Neural progenitor cell (in vitro differentiated cells): ENCODE measurements at regions not wholly inside any gene's neighbourhood (a gene's known extent, or its start where the extent isn't known, plus 50 kb on each side); places are given as distances from the start of the nearest gene placed in this dataset.

Experiments
- DNase-seq: peaks from one replicate; pipeline ENCODE4 v3.0.0-alpha.2; 2016; ENCODE audit warnings: low spot score
- H2AFZ ChIP-seq: fragments of 200-600 bp; sonication (generic); replicated peaks from 2 replicates; pipeline ENCODE4 v1.6.1; 2016; ENCODE audit warnings: antibody characterized with exemption
- H3F3A ChIP-seq: fragments of 200-600 bp; sonication (generic); 2 replicates; pipeline ENCODE4 v1.6.1; 2016; ENCODE audit warnings: antibody characterized with exemption, low read depth
- H3K27ac ChIP-seq: fragments of 200-600 bp; sonication (generic); 2 replicates; pipeline ENCODE4 v1.5.1; 2016; ENCODE audit warnings: mild to moderate bottlenecking
- H3K27me3 ChIP-seq: fragments of 200-600 bp; sonication (generic); 2 replicates; pipeline ENCODE4 v1.6.1; 2016; ENCODE audit warnings: mild to moderate bottlenecking, moderate library complexity
- H3K36me3 ChIP-seq: fragments of 200-600 bp; sonication (generic); 2 replicates; pipeline ENCODE4 v1.5.1; 2016
- H3K4me1 ChIP-seq: fragments of 200-600 bp; sonication (generic); 2 replicates; pipeline ENCODE4 v1.6.1; 2016; ENCODE audit warnings: mixed run types
- H3K4me2 ChIP-seq: fragments of 200-600 bp; sonication (generic); 2 replicates; pipeline ENCODE4 v1.6.1; 2016
- H3K4me3 ChIP-seq: fragments of 200-600 bp; sonication (generic); 2 replicates; pipeline ENCODE4 v1.5.1; 2016
- H3K79me2 ChIP-seq: fragments of 200-600 bp; sonication (generic); 2 replicates; pipeline ENCODE4 v1.6.1; 2016; ENCODE audit warnings: low read depth
- H3K9ac ChIP-seq: fragments of 200-600 bp; sonication (generic); 2 replicates; pipeline ENCODE4 v1.6.1; 2016
- H3K9me3 ChIP-seq: fragments of 200-600 bp; sonication (generic); 2 replicates; pipeline ENCODE4 v1.5.1; 2016; ENCODE audit warnings: low read depth
- H4K20me1 ChIP-seq: fragments of 200-600 bp; sonication (generic); 2 replicates; pipeline ENCODE4 v1.6.1; 2016; ENCODE audit warnings: low read depth
- H3K27ac Mint-ChIP-seq: 3 replicates; pipeline ENCODE4 v1.8.0; 2021; ENCODE audit warnings: mixed read lengths
- H3K27me3 Mint-ChIP-seq: 2 replicates; pipeline ENCODE4 v1.8.0; 2022; ENCODE audit warnings: low read depth, mild to moderate bottlenecking, inconsistent platforms, moderate library complexity, mixed read lengths; ENCODE audit not compliant: insufficient read depth
- H3K36me3 Mint-ChIP-seq: 3 replicates; pipeline ENCODE4 v1.8.0; 2021; ENCODE audit warnings: mixed read lengths
- H3K4me1 Mint-ChIP-seq: 3 replicates; pipeline ENCODE4 v1.8.0; 2021; ENCODE audit warnings: mixed read lengths
- H3K4me3 Mint-ChIP-seq: 3 replicates; pipeline ENCODE4 v1.8.0; 2021; ENCODE audit warnings: mild to moderate bottlenecking, moderate library complexity, mixed read lengths
- H3K9me3 Mint-ChIP-seq: 3 replicates; pipeline ENCODE4 v1.8.0; 2020; ENCODE audit warnings: mixed read lengths
- EZH2 ChIP-seq: fragments of 200-600 bp; sonication (generic); IDR thresholded peaks from 2 replicates; pipeline ENCODE4 v1.6.1; 2017; ENCODE audit warnings: antibody characterized with exemption, mild to moderate bottlenecking, moderate library complexity
- EZH2phosphoT487 ChIP-seq: fragments of 200-600 bp; sonication (generic); IDR thresholded peaks from 2 replicates; pipeline ENCODE4 v1.6.1; 2017; ENCODE audit warnings: antibody characterized with exemption
- TF ChIP-seq, protein P1 (sequence below): fragments of 200-600 bp; sonication (generic); IDR thresholded peaks from 2 replicates; pipeline ENCODE4 v1.5.1; 2017; ENCODE audit warnings: antibody characterized with exemption, mild to moderate bottlenecking

DNA sequence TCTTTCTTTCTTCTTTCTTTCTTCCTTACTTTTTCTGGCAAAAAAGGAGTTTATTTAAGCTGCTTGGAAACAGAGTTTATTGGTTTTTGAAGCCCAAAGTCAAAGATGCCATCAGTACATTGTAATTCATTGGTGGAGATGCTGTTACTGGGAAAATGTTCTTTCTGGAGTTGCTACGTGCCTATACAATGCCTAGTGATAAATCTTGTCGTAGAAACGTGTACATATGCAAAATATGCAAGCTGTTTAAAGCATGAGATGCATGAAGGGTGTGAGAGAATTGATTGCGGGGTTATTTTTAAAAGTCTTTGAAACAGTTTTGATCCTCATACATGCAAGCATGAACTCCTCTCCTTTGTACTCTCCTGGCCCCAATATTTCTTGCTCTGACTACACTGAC is 1060.6 kb upstream of the NCAM2 start:
- no peak for TF ChIP-seq EZH2
- TF ChIP-seq EZH2phosphoT487: no peak
- TF ChIP-seq, protein P1, sequence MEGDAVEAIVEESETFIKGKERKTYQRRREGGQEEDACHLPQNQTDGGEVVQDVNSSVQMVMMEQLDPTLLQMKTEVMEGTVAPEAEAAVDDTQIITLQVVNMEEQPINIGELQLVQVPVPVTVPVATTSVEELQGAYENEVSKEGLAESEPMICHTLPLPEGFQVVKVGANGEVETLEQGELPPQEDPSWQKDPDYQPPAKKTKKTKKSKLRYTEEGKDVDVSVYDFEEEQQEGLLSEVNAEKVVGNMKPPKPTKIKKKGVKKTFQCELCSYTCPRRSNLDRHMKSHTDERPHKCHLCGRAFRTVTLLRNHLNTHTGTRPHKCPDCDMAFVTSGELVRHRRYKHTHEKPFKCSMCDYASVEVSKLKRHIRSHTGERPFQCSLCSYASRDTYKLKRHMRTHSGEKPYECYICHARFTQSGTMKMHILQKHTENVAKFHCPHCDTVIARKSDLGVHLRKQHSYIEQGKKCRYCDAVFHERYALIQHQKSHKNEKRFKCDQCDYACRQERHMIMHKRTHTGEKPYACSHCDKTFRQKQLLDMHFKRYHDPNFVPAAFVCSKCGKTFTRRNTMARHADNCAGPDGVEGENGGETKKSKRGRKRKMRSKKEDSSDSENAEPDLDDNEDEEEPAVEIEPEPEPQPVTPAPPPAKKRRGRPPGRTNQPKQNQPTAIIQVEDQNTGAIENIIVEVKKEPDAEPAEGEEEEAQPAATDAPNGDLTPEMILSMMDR: no peak
- Histone ChIP-seq H3F3A (no peaks in the 10 kb centered on the region), H3K79me2 (no peaks in the 10 kb centered on the region), H3K27ac (no peak overlapping the region), H3K27me3 (no peaks in the 10 kb centered on the region), H3K9ac (no peak overlapping the region), H3K4me1 (no peaks in the 10 kb centered on the region), H4K20me1 (no peaks in the 10 kb centered on the region), H3K9me3 (no peaks in the 10 kb centered on the region), H3K4me3 (no peak overlapping the region), H3K36me3 (peaks cover 3% of the 10 kb centered on the region), H3K4me2 (no peak overlapping the region), H2AFZ (peak overlapping the region; percentile 28)
- Mint-ChIP-seq H3K27ac (no peak overlapping the region), H3K9me3 (peaks cover 2% of the 10 kb centered on the region), H3K4me1 (no peaks in the 10 kb centered on the region), H3K36me3 (no peaks in the 10 kb centered on the region), H3K4me3 (no peak overlapping the region), H3K27me3 (no peaks in the 10 kb centered on the region)
- DNase-seq: no peak

DNA sequence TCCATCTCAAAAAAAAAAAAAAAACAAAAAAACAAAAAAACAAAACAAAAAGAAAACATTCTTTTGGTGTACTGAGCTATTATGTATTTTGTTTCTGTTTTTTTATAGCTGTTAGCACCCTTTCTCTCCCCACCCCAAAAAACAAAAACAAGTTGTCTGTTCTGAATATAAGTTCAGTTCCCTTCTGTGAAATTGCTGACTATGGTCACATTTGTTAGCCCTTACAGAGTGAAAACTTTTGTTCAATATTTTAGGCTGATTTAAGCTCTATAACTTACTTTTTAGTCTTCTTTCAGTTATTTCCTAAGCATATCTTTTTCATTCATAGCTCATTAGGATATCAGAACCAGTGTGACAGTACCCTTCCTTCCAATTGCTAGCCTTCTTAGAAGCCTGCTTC is 1056.6 kb upstream of the NCAM2 start:
- H3K4me2 ChIP-seq: no peak overlapping the region
- no peaks in the 10 kb centered on the region for H3K36me3 ChIP-seq
- DNase-seq: no peak
- H3K27ac Mint-ChIP-seq: no peak overlapping the region
- H3K27me3 ChIP-seq: no peaks in the 10 kb centered on the region
- TF ChIP-seq EZH2phosphoT487 (no peak), EZH2 (no peak)
- TF ChIP-seq, protein P1: no peak
- no peaks in the 10 kb centered on the region for H3K4me1 ChIP-seq
- no peak overlapping the region for H3K27ac ChIP-seq
- no peaks in the 10 kb centered on the region for H4K20me1 ChIP-seq
- no peak overlapping the region for H3K9ac ChIP-seq
- no peaks in the 10 kb centered on the region for H3K36me3 Mint-ChIP-seq
- no peaks in the 10 kb centered on the region for H3K4me1 Mint-ChIP-seq
- H3K4me3 ChIP-seq: no peak overlapping the region
- H2AFZ ChIP-seq: no peak overlapping the region
- H3K79me2 ChIP-seq: no peaks in the 10 kb centered on the region
- no peak overlapping the region for H3K4me3 Mint-ChIP-seq
- H3F3A ChIP-seq: no peaks in the 10 kb centered on the region
- no peaks in the 10 kb centered on the region for H3K9me3 ChIP-seq
- peaks cover 2% of the 10 kb centered on the region for H3K9me3 Mint-ChIP-seq
- H3K27me3 Mint-ChIP-seq: no peaks in the 10 kb centered on the region

DNA sequence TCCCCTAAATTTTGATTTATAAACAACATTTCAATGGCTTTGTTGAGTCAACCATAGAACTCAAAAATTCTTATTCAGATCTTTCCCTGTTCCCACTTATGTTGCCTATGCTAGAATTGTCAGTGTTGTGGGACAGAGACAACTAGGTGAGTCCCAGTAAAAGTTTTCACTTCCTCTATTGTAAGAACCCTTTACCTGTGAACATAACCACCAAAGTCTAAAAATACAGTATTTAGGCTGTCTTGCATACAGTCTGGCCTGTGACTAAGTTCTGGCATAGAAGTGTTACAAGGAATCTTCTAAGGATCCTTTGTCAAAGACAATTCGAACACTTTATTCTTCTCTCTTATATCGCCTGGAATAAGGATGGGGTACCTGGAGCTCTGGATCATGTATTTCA is 1047.9 kb upstream of the NCAM2 start:
- Histone ChIP-seq H3K79me2 (no peaks in the 10 kb centered on the region), H3K4me3 (no peak overlapping the region), H4K20me1 (no peaks in the 10 kb centered on the region), H2AFZ (no peak overlapping the region), H3K9me3 (no peaks in the 10 kb centered on the region), H3K27me3 (no peaks in the 10 kb centered on the region), H3K9ac (no peak overlapping the region), H3K4me2 (no peak overlapping the region), H3K36me3 (no peaks in the 10 kb centered on the region), H3K4me1 (no peaks in the 10 kb centered on the region), H3K27ac (no peak overlapping the region), H3F3A (no peaks in the 10 kb centered on the region)
- no peaks in the 10 kb centered on the region for H3K4me1 Mint-ChIP-seq
- H3K36me3 Mint-ChIP-seq: no peaks in the 10 kb centered on the region
- H3K27ac Mint-ChIP-seq: no peak overlapping the region
- no peak overlapping the region for H3K4me3 Mint-ChIP-seq
- no peak for TF ChIP-seq EZH2
- no peak for TF ChIP-seq EZH2phosphoT487
- TF ChIP-seq, protein P1: no peak
- no peak for DNase-seq
- peaks cover 5% of the 10 kb centered on the region for H3K9me3 Mint-ChIP-seq
- H3K27me3 Mint-ChIP-seq: no peaks in the 10 kb centered on the region

DNA sequence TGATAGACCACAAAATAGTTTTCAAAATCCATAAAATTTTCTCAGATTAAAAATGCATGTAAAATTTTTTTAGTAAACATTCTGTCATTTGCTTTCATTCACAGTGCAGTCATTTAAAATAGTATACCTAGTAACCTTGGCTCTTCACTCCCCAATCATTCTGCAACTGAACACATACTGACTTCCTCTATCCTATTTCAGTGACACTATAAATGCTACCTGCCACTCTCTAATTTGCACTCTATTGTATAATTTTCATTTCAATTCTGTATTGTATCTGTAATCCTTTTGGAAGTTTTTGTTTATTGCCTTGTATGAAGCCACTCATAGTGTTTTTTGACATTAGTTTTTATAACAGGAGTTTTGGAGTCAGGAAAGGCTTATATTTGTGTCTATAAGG is 1029.1 kb upstream of the NCAM2 start:
- no peak for DNase-seq
- Histone ChIP-seq H3K27me3 (no peaks in the 10 kb centered on the region), H3K4me3 (no peak overlapping the region), H3K79me2 (no peaks in the 10 kb centered on the region), H3F3A (no peaks in the 10 kb centered on the region), H2AFZ (no peak overlapping the region), H3K9me3 (no peaks in the 10 kb centered on the region), H4K20me1 (no peaks in the 10 kb centered on the region), H3K9ac (no peak overlapping the region), H3K27ac (no peak overlapping the region), H3K4me1 (no peaks in the 10 kb centered on the region), H3K36me3 (no peaks in the 10 kb centered on the region), H3K4me2 (no peak overlapping the region)
- Mint-ChIP-seq H3K36me3 (no peaks in the 10 kb centered on the region), H3K27ac (no peak overlapping the region), H3K9me3 (peaks cover 9% of the 10 kb centered on the region), H3K4me1 (no peaks in the 10 kb centered on the region), H3K27me3 (no peaks in the 10 kb centered on the region), H3K4me3 (no peak overlapping the region)
- TF ChIP-seq, protein P1: no peak
- TF ChIP-seq EZH2phosphoT487: no peak
- no peak for TF ChIP-seq EZH2
